ENCODE measurements at regions not wholly inside any gene's neighbourhood (a gene's known extent, or its start where the extent isn't known, plus 50 kb on each side); places are given as distances from the start of the nearest gene placed in this dataset.

GRCh38 chr4:33272722-33273121, 2552.6 kb downstream of the PCDH7 start:
- ATAC-seq, result no peak

DNA sequence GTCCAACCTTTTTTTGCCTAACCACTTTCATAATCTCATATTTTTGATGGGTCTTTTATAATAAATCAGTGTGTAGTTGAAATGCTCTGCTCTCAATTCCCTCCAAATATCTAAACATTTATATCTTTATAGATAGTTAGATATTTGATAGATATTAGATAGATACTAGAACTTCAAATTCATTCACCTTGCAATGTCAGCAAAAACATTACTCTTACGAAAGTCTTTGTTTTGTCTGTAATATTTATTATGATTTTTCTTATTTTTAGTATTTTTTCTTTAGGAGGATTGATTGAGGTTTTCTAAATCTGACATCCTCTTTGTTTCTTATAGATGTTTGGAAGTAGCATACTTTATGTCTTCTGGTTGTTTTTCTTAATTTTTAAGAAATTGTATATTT, 2563.6 kb downstream of the PCDH7 start:
- no peak for ATAC-seq

DNA sequence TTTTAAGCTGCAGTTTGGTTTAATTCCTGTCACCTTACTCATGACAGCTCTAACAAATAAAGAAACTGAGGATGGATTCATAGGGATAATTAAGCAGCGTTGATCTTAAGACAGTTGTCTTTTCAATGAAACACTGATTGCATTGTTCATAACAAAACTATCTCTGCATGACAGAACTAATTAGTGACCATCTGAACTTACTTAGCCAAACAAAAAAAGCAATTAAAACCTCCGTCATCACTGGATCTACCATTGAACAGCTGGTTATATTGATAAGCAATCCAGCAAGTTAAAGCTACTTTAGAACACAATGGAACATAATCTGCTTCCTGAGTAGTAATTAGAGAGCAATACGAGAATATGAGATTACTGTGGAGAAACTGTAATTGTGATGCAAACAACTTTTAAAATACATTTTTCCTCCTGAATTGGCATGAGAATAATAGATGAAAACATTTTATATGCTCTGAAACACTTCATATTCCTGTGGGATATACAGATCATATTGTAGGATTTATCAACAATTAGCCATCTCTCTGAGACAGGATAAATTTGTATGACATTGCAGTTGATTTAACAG, 2576.8 kb downstream of the PCDH7 start:
- ATAC-seq, result no peak

DNA sequence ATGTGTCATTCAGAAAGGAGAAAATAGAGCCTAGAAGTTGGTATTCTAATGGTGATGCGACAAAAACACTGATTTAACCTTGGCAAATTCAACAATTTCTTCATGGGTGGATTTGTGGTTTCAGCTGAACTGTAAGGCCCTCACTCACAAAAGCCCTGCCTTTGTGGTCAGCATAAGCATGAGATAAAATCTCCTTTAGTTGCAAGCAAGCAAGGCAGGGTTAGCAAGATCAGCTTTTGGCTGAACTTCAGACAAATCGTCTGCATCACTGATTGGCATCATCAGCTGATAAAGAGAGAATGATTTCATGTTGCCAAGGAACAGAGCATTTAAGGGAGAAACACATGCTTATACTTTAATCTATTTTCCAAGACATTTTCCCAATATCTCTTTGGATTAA, 2582.2 kb downstream of the PCDH7 start:
- no peak for ATAC-seq

GRCh38 chr4:33306131-33306530, 2586.0 kb downstream of the PCDH7 start:
- no peak for ATAC-seq

GRCh38 chr4:33316033-33316432, 2595.9 kb downstream of the PCDH7 start:
- no peak for ATAC-seq

GRCh38 chr4:33316578-33316977, 2596.4 kb downstream of the PCDH7 start:
- no peak for ATAC-seq

GRCh38 chr4:33323393-33323792, 2603.2 kb downstream of the PCDH7 start:
- no peak for ATAC-seq

- no peak for ATAC-seq
Measured at GRCh38 chr4:33334416-33334815, 2614.2 kb downstream of the PCDH7 start.

DNA sequence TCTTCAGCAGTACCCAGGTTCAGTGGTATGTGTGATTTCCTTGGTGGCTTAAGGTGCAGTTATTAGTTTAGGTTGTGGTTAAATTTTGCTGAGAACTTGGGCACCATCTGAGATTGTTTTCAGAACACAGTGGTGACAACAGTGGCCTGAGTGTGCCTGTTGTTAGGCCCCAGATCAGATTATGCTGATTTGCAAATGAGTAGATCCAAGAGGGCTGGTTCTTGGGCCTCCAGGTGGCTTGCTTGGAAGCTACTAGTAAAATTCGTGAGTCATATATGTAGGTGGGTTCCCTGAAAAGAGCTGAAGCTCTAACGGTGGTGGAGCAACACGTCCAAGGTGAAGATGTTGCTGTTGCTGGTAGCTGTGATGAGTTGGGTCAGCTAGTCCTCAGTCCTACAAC, 2619.6 kb downstream of the PCDH7 start:
- no peak for ATAC-seq

- ATAC-seq, result no peak
Measured at GRCh38 chr4:33340168-33340567, 2620.0 kb downstream of the PCDH7 start.

DNA sequence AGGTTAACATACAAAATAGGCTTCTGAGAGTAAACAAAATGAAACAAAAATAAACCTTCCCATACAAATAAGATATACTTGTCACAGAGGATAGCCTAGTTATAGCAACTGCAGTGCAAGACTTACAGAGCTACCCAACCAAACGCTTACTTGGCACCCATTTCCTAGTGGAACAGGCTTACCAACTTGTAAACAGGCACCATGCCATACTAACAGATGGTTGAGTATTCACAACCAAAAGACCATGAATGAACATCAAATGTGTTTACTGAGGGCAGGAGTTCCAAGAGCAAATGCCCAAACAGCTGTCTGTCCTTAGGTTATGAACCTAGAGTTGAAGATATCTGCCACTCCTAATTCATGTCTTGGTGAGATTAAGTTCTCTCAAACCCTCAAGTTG, 2629.2 kb downstream of the PCDH7 start:
- ATAC-seq, result no peak

DNA sequence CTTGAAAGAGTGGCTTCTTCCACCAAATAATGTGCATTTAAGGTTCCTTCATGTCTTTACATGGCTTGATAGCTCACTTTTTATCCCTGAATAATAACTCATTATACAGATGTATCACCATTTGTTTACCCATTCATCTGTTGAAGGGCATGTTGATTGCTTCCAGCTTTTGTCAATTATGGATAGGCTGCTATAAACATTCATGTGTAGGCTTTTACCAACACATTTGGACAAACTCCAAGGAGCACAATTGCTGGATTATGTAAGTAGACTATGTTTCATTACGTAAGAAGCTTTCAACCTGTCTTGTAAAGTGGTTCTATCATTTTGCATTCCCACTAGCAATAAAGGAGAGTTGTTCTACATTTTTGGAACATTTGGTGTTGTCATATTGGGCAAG, 2637.0 kb downstream of the PCDH7 start:
- ATAC-seq, result no peak

GRCh38 chr4:33369446-33369845, 2649.3 kb downstream of the PCDH7 start:
- ATAC-seq, result no peak

DNA sequence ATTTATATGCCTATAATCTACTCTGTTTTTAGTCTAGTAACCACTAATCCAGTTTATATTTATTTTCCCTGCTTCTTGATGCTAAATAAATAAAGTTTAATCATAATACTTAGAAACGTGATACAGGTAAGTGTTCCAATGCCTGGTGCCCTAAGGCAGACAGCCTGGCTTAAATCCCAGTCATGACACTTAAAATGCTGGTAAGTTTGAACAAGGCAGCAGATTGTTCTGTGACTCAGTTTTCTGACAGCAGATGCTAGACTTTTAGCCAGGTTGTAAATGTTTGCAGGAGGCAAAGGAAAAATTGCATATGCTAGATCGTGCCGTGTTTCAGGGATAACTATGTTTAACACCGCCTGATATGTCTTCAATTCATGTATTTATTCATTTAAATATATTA, 2661.6 kb downstream of the PCDH7 start:
- ATAC-seq, result no peak

DNA sequence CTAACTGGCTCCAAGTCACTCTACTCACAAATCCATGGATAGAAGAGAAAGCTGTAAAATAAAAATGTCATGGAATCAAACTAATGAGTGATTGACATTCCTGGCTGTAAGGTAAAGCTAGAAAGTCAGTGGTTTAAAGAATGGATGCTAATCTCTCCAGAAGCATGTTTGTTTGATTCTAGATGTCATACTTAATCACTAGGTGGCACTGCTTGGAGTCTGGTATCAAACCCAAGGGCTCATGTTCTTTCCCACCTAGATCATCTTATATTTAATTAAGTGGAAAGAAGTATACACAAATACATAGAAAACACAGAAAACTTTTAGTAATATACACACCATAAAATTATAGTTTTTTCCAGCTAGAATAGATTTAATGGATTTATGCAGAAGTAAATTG, 2666.6 kb downstream of the PCDH7 start:
- no peak for ATAC-seq

DNA sequence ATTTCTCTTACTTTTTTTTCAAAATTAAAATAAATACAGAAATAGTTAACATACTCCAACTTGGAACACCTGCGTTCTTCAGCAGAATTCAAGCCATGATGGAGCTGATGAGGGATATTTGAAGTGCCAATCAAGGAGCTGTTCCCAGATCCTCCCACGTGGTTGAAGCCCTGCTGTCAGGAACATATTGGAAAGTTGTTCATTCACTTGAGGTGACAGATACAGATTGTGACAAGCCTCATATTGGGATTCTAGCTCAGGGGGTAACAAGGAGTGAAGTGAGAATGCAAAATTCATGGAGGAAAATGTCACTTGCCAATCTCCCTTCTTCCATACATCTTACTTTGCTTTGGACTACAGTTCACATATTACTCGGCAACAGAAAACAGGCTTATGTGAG, 2670.8 kb downstream of the PCDH7 start:
- ATAC-seq, result no peak

- no peak for ATAC-seq
Measured at GRCh38 chr4:33395731-33396485, 2675.7 kb downstream of the PCDH7 start.

- ATAC-seq, result no peak
Measured at GRCh38 chr4:33400504-33400903, 2680.3 kb downstream of the PCDH7 start.

DNA sequence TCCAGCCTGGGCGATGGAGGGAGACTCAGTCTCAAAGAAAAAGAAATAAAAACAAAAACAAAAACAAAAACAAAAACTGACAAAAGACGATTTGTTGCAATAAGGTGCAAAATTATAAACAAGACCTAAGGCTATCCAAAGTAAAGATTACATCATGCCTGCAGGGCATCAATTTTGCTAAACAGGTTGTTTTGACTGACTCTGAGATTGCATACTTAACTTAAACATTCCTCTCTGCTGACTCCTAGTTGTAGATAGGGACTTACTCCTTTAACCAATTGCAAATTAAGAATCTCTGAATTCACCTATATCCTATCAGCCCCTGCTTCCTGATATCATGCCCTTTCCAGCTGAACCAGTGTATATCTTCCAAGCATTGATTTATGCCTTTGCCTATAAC, 2687.3 kb downstream of the PCDH7 start:
- ATAC-seq, result no peak

GRCh38 chr4:33411182-33411581, 2691.0 kb downstream of the PCDH7 start:
- ATAC-seq, result no peak

DNA sequence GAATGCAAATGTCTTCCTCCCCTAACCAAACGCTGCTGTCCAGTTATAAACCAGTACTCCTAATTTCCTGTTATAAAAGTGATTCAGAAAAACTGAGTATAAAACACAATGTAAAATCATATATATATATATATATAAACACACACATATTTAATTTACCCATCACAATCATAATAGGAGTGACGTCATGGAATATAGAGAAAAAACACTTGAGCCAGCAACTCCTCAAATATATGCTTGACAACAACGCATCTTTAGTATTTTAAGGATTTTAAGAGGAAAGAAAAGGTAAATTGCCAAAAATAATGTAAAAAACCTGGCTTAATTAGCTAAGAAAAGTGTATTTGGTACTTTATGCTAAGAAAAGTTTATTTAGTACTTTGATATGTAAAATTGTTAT, 2701.7 kb downstream of the PCDH7 start:
- ATAC-seq, result no peak

DNA sequence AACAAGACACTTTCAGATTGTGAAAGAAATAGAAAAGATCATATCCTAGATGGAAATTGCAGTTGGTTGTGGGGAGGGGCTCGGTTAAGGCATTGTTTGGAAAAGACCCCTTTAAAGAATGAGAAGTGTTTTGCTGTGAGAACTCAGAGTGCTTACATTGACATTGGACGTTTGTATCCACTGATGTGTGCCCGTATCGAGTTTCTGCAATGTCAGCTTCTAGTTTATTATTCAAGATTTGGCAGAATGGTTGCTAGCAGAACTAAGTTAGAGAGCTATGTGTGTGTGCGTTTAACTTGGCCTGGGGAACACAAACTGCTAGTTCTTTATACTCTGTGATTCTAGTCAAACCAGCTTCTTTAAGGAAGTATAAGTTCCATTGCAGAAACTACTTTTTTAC, 2702.5 kb downstream of the PCDH7 start:
- ATAC-seq, result no peak

DNA sequence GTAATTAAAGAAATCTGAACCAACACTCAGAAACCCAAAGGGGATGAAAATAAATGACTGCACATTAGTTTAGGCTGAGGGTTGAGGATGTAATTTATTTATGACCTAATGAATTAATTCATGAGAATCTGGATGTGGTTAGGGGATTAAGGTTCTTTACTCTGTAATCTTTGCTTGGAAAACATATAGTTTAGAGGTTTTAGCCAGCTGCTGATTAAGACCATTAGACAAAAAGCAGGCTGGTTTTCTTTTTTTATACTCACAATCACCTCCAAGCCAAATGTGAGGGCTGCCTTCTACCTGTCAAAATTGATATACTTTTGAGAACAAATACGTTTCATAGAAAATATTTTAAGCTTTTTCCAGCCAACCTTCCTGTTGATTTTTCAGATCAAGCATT, 2705.8 kb downstream of the PCDH7 start:
- ATAC-seq, result no peak

DNA sequence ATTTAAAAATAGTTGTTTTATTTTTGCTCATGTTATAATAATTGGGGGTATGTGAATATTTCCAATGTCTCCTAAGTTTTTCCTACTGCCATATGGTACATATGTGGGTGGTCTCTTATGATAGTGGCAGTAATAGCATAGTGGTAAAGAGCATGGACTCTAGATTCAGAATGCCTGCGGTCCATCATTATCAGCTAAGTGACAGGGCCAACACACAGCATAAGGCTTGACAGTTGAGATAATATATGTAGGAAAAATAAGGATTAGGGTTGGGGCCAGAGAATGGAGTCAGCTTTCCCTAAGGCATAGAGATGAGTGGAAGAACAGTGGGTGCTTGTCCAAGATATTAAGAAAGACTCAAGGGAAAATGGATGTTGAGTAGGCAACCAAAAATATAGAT, 2707.5 kb downstream of the PCDH7 start:
- ATAC-seq, result no peak
